ENCODE measurements at regions not wholly inside any gene's neighbourhood (a gene's known extent, or its start where the extent isn't known, plus 50 kb on each side); places are given as distances from the start of the nearest gene placed in this dataset.

- in situ Hi-C loops (cut with HindIII; ENCODE audit: extremely low pct_ligation_motif_present, low pct_unique_long_range_greater_than_20kb), result no loop called here
- no peak for ATAC-seq
Observed at GRCh38 chr3:166743481-166744134, 636.5 kb downstream of the ZBBX start.

More at GRCh38 chr3:166743481-166744134, 636.5 kb downstream of the ZBBX start:
- ChIA-PET POLR2A (no interaction called here), CTCF (ENCODE audit: low intra/inter-chr PET ratio, low total read pairs) (no interaction called here)
- intact Hi-C loops (cut with micrococcal nuclease; ENCODE audit: unreplicated experiment), result no loop called here
- FAIRE-seq (no peak), DNase-seq (ENCODE audit: low spot score) (no peak)
- no peaks in the 10 kb centered on the region for H3K79me2 ChIP-seq (ENCODE audit: insufficient read depth, low read length)
- no TSS peak for BruUV-seq (replicated peaks)
- TF ChIP-seq, protein P1, sequence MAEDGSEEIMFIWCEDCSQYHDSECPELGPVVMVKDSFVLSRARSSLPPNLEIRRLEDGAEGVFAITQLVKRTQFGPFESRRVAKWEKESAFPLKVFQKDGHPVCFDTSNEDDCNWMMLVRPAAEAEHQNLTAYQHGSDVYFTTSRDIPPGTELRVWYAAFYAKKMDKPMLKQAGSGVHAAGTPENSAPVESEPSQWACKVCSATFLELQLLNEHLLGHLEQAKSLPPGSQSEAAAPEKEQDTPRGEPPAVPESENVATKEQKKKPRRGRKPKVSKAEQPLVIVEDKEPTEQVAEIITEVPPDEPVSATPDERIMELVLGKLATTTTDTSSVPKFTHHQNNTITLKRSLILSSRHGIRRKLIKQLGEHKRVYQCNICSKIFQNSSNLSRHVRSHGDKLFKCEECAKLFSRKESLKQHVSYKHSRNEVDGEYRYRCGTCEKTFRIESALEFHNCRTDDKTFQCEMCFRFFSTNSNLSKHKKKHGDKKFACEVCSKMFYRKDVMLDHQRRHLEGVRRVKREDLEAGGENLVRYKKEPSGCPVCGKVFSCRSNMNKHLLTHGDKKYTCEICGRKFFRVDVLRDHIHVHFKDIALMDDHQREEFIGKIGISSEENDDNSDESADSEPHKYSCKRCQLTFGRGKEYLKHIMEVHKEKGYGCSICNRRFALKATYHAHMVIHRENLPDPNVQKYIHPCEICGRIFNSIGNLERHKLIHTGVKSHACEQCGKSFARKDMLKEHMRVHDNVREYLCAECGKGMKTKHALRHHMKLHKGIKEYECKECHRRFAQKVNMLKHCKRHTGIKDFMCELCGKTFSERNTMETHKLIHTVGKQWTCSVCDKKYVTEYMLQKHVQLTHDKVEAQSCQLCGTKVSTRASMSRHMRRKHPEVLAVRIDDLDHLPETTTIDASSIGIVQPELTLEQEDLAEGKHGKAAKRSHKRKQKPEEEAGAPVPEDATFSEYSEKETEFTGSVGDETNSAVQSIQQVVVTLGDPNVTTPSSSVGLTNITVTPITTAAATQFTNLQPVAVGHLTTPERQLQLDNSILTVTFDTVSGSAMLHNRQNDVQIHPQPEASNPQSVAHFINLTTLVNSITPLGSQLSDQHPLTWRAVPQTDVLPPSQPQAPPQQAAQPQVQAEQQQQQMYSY (CRISPR knock-in tag; IDR thresholded peaks at IDR 0.05), result no peak
- TF ChIP-seq ZFP82 (CRISPR knock-in tag; IDR thresholded peaks at IDR 0.05; ENCODE audit: borderline replicate concordance), result no peak
- no peak for TF ChIP-seq ARNT2 (CRISPR knock-in tag; IDR thresholded peaks at IDR 0.05; ENCODE audit: low read depth)
- no peak for TF ChIP-seq ZBTB8A (CRISPR knock-in tag; IDR thresholded peaks at IDR 0.05; ENCODE audit: borderline replicate concordance, low read depth)
- TF ChIP-seq MEF2D (CRISPR knock-in tag; IDR thresholded peaks at IDR 0.05), result no peak
- no peak for TF ChIP-seq TEAD2 (CRISPR knock-in tag; IDR thresholded peaks at IDR 0.05)
- no peak for TF ChIP-seq SATB2 (CRISPR knock-in tag; IDR thresholded peaks at IDR 0.05)
- no peak for TF ChIP-seq NKX3-1 (CRISPR knock-in tag; IDR thresholded peaks at IDR 0.05)
- TF ChIP-seq ZNF674 (CRISPR knock-in tag; IDR thresholded peaks at IDR 0.05; ENCODE audit: low read depth), result no peak
- H3K36me3 ChIP-seq (replicated peaks in 1 of 2; ENCODE audit: control insufficient read depth in 1 of 2, insufficient read depth in 2 of 2, low read length in 2 of 2), result no peaks in the 10 kb centered on the region
- H3K4me3 ChIP-seq (replicated peaks in 1 of 3; ENCODE audit: insufficient read depth in 1 of 3, low read depth in 2 of 3, low read length in 3 of 3), result no peak overlapping the region
- H3K4me1 ChIP-seq (ENCODE audit: insufficient read depth, low read length), result no peaks in the 10 kb centered on the region
- H3K4me2 ChIP-seq (ENCODE audit: low read depth, low read length), result no peak overlapping the region
- H3K27me3 ChIP-seq (ENCODE audit: control insufficient read depth in 1 of 2, insufficient read depth in 2 of 2, low read length in 2 of 2), result no peaks in the 10 kb centered on the region
- H3K27ac ChIP-seq (ENCODE audit: extremely low read length, insufficient read depth, low read length), result no peak overlapping the region
- H2AFZ ChIP-seq (ENCODE audit: low read length), result no peak overlapping the region
- H3K9me3 ChIP-seq (ENCODE audit: low read length), result no peaks in the 10 kb centered on the region
- no peaks in the 10 kb centered on the region for H4K20me1 ChIP-seq (ENCODE audit: insufficient read depth, low read length)
- WGBS (ENCODE audit: low lambda C conversion rate), result 0% methylated on average over 2 of the region's 2 CpGs
- no peak overlapping the region for H3K9ac ChIP-seq (ENCODE audit: insufficient read depth, low read depth, low read length)

All from HepG2 (cell line).